Superior temporal gyrus (tissue), 1 donor: ENCODE measurements at regions not wholly inside any gene's neighbourhood (a gene's known extent, or its start where the extent isn't known, plus 50 kb on each side); places are given as distances from the start of the nearest gene placed in this dataset.

Experiments used
- DNase-seq: peaks from one replicate; pipeline ENCODE4 v3.0.0-alpha.2; 2016; ENCODE audit errors: extremely low spot score

DNA sequence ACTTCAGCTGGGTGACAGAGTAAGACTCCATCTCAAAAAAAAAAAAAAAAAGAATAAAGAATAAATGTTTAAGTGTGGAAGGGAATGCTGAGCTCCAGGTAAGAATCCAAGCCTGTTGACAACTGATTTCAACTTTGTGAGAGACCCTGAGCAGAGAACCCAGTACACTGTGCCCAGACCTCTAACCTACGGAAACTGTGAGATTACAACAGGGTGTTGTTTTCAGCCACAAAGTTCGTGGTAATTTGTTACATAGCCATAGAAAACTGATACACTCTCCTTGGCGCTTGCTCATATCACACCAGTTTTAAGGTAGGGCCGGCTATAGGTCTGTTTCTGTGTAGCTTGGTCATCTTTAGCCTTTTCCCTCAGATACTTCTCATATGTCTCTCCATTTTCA is 98.4 kb upstream of the PAPOLG start:
- DNase-seq, result no peak

DNA sequence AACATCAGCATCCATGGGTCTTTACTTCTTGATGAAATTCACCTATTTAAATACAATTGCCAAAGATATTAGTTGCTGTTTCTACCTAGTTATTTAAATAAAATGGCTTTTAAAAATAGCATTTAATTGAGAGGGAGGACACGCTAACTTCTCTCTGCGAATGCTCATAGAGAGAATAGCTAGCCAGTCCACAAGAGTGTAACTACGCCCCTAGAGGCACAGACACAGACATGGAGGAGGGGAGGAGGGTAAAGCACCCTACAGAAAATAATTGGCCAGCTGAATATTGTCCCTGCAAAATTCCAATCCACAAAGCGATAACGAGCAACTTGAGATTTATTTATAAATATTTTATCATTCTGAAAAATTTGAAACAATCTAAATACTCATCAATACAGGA is 97.0 kb upstream of the PAPOLG start:
- no peak for DNase-seq

DNA sequence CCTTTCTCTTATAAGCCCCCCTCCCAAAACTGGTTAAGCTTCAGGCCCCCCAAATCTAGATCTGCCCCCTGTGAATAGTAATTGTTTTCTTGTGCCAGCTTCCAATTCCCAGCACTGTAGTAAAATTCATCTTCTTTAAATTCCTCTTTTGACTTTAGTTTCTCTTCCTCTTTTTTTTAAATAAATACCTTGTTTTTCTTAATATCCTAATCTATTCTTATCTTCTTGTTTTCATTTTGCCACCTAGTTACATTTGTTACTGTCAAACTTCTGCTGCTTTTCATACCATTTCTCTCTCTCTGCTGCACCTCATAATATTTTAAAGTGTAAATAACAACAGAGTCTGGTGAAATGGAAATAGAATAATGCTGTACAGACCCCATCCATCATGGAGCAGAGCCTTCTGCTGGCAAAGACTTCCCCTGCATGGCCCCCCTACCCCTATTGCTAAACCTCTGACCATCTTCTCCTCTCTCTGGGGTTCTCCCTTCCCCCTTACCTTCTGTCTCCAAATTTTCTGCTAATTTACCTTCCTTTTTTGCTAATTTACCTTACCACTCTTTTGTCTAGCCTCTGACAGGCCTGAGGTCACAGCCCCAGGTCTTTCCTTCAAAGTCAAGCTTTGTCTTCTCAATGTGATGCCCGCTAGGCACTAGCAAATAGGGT is 94.9 kb upstream of the PAPOLG start:
- no peak for DNase-seq

DNA sequence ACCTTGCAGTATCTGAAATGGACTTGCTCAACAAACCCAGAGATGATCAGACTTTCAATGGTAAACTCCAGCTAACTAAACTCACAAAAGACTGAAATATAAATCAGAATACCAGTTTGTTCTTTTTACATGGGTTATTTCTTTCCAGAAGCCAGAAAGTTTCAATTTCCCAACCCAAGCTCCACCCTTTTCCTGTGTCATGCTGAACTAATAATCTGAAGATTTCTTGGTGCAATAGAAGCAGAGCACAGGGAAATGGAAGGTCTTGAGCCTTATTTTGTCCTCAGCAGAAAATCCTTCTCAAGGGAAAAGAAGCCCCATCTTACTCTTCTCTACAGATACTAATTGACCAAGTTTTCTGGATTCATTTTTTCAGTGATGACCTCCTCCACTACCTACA is 93.3 kb upstream of the PAPOLG start:
- DNase-seq, result no peak

DNA sequence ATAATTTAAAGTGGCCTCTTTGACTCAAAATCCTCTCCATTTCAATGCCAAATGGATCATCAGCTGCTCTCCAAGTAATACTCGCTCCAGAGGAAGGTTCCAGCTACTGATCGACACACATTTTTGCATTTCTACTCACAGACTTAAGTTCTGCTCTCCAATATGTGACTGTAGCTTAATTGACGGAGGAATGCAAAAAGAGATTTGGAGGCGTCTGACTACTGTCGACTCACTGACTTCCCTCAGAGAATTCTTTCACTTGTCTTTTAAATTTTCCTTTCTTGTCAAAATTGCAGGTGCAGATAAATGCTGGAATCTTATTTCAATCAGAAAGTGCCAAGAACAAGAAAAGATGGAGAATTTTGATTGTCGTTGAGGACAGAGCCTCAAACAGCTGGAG is 84.1 kb upstream of the PAPOLG start:
- no peak for DNase-seq

DNA sequence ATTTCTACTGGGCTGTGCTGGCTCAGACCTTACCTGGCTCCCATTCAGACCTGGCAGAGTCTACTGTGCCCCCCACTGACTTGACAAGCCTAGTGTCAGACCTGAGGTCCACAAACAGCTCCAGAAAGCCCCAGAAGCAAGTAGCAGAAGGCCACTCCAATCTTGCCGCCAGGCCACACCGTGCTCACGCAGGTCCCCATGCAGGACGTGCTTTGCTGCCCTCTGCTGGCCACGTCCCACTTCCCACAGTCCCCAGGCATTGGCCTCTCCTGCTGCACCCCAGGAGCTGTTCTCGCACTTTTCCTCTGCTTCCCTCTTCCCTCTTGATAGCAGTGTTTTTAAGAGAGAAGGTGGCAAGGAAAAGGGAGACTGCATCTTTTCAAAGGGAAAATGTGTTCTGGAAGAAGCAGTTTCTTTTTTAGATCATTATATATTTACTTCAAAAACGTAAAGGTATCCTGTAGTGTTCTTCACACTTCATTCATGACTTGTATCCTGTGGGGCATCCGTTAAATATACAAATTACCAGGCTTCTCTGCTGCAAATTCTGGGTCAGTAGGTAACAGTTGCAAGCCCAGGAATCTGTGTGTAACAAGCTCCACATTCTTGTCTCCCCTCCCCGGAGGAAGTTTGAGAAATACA is 81.4 kb upstream of the PAPOLG start:
- DNase-seq, result peak; percentile 86

DNA sequence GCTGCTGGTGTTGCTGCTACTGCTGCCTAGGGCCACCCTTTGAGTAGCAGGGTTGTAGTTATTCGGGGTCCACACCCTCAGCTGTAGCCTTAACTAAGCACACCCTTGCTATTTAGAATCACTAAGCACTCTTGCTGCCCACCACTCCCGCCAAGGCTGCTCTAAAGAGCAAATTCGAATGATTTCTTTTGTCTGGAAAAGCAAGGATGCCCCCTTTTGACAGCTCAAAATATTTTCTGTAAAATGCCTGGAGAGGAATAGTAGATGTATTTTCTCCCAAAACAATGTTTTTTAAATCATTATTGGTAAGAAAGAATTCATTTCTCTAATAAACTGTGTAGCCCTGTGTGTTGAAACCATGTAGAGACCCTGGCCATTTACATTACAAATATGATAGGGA is 80.8 kb upstream of the PAPOLG start:
- peak; percentile 40 for DNase-seq

DNA sequence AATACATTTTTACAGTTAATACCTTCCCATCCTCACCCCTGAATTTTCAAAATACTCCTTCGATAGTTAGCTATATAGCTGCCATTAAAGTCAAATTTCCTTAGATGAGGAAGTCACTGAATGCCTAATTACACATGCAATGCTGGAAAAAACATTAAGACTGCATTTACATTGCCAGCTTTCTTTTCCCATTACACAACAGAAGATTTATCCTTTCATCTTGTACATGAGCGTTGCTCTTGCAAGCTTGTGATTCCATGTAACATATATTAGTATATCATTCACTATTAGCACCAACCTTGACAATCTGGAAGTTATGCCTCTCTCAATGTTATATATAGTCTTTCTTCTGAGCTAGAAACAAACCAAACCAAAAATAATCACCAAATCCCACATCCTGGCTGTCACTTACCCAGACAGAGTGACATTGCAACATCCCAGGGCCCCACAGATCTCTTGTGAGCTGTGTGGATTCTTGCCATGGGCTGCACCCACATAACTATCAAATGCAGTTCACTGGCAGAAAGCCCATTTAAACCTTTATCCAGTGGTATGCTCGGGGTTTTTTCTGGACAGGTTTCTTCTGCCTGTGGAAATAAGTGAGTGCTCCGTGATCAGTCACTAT is 79.2 kb upstream of the PAPOLG start:
- DNase-seq, result peak; percentile 38

DNA sequence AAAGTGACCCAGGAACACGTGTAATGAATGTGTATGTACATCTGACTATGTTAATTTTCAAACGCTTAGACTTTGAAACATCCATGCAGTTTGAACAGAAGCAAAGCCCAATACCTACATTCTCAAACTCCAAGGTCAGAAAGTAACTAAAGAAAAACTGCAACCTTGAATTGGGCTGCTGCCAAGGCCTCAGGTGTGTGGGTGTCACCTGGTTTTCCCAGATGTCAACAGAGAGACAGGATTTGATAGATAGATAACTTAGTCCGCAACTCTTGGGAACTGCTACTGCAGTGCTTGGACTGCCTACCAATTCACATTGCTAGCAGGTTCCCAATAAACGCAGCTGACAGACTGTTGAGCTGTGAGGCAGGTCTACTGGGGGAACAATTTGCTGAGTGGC is 78.7 kb upstream of the PAPOLG start:
- no peak for DNase-seq

DNA sequence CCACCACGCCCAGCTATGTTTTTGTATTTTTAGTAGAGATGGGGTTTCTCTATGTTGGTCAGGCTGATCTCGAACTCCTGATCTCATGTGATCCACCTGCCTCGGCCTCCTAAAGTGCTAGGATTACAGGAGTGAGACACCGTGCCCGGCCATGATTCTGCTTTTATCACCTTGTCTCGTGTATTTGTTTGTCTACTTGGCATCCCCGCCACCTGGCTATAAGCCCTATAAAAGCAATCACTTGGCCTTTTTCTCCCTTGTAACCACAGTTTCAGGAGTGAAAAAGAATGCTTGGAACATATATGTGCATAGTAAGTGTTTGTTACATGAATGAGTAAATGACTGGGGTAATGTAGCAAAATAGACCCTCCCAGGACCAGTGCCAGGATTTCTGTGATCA is 77.5 kb upstream of the PAPOLG start:
- no peak for DNase-seq

DNA sequence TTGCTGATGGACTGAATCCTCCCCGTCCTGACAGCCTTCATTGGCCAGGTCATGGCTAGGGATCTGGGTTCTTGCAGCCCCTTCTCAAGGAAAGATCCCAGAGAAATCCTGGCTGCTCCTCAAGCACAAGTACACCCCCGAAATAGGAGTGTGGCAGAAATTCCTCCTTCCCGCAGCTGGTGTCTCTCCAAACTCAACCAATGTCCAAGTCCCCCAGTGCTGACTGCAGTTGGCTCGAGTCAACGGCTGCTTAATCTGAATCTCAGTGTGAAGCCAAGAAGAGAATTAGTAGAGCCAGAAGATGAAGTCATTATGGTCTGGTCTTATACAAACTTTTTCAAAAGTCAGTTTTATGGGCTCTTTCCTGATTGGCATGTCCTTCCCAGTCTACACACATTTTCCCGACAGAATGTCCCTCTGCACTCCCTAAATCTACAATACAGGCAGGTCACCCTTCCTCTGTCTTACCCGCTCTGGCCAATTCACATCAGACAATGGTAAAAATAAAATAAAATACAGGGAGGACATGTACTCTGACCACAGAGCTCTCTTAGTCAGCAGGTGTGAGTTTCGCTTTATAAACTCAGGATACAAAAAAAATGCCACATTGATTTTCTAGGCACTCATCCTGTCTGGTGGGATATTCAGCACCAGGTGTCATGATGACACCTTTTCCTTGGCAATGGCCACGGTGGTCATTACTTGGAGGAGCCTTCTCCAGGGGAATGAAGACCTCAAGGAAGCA is 76.9 kb upstream of the PAPOLG start:
- no peak for DNase-seq

DNA sequence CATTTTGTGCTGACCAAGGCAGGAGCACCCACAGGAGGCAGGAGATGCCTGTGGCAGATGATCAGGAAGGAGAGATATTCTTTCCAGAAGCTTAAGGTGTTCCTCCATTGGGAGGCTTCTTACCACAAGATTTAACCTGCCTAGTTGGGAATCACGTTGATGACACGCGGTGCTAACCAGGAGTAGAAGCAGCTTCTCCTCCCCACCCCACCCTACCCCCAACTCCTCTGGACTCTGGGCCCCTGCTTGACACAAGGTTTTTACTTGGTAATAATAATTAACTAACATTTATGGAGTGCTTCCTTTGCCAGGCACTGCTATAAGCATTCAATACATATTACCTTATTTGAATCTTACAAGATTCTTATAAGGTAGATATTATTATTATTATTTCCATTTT is 62.5 kb upstream of the PAPOLG start:
- no peak for DNase-seq

DNA sequence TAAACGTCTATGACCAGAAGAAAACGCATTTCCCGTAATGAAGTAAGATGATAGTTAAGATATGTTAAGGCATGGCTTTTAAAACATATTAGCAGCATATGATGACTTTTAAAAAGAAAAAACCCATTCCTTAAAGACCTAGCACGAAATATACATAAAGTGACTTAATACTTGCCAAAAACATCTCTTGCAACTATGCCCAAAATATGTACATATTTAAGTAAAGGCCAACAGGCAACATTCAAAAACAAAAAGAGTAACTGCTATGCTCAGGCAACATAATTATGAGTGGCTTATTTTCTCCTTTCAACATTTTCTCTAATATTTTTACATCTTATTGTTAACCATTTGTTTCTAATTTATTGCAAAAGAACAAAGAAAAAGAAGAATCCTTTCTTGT is 60.3 kb upstream of the PAPOLG start:
- DNase-seq, result no peak

DNA sequence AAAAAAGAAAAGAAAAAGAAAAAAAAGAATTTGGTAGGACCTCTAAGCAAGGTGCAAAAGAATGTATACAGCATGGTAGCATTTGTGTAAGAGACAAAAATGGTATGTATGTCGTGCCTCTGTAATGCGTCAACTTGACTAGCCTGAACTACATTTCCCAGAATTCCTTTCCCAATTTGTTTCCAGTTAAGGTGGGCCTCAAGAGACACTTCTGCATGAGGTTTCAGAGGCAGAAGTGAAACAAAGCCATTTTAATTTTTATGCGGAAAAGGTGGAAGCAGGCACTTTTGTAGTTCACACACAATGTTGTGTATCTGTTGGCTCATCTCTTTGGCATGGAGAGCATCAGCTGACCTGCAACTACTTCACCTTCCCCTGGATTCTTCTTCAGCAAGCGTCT is 56.5 kb upstream of the PAPOLG start:
- no peak for DNase-seq

DNA sequence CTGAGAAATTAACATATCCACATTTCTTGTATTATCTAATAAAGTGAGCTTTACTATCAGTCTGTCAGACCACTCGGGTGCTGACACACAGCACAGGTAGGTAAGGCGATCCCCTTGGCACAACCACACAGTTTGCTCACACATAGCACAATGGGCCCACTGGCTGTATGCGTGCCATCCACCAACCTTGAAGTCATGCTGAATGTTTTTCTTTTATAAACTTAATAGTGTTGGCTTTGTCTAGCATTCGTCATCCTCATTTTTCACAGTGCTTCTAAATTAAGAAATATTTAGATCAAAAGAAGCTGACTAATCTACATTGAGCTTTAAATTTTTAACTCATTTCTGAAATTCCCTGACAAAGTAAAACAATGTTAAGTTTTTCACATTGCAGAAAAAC is 50.0 kb upstream of the PAPOLG start:
- no peak for DNase-seq
